Endothelial cell (in vitro differentiated cells): ENCODE measurements at regions not wholly inside any gene's neighbourhood (a gene's known extent, or its start where the extent isn't known, plus 50 kb on each side); places are given as distances from the start of the nearest gene placed in this dataset.

Experiments used
- DNase-seq: peaks from one replicate; pipeline ENCODE4 v3.0.0; 2021; ENCODE audit warnings: low spot score
- H3K27ac Mint-ChIP-seq: one replicate; pipeline ENCODE4 v1.8.0; 2021; ENCODE audit warnings: mixed read lengths, inconsistent platforms; ENCODE audit not compliant: unreplicated experiment
- H3K27me3 Mint-ChIP-seq: one replicate; pipeline ENCODE4 v1.8.0; 2021; ENCODE audit warnings: mild to moderate bottlenecking, moderate library complexity, mixed read lengths, inconsistent platforms; ENCODE audit not compliant: unreplicated experiment
- H3K36me3 Mint-ChIP-seq: one replicate; pipeline ENCODE4 v1.8.0; 2021; ENCODE audit warnings: mild to moderate bottlenecking, low read depth, mixed read lengths, inconsistent platforms; ENCODE audit not compliant: unreplicated experiment
- H3K4me1 Mint-ChIP-seq: one replicate; pipeline ENCODE4 v1.8.0; 2021; ENCODE audit warnings: mild to moderate bottlenecking, mixed read lengths, inconsistent platforms; ENCODE audit not compliant: unreplicated experiment
- H3K4me3 Mint-ChIP-seq: one replicate; pipeline ENCODE4 v1.8.0; 2021; ENCODE audit warnings: mild to moderate bottlenecking, mixed read lengths, inconsistent platforms; ENCODE audit not compliant: unreplicated experiment
- H3K9me3 Mint-ChIP-seq: one replicate; pipeline ENCODE4 v1.8.0; 2021; ENCODE audit warnings: mixed read lengths, inconsistent platforms; ENCODE audit not compliant: unreplicated experiment
- TF ChIP-seq, protein P1 (sequence below): fragments of 200-600 bp; sonication (generic); IDR thresholded peaks from one replicate; pipeline ENCODE4 v1.5.0; 2021; ENCODE audit warnings: antibody characterized with exemption; ENCODE audit not compliant: unreplicated experiment

DNA sequence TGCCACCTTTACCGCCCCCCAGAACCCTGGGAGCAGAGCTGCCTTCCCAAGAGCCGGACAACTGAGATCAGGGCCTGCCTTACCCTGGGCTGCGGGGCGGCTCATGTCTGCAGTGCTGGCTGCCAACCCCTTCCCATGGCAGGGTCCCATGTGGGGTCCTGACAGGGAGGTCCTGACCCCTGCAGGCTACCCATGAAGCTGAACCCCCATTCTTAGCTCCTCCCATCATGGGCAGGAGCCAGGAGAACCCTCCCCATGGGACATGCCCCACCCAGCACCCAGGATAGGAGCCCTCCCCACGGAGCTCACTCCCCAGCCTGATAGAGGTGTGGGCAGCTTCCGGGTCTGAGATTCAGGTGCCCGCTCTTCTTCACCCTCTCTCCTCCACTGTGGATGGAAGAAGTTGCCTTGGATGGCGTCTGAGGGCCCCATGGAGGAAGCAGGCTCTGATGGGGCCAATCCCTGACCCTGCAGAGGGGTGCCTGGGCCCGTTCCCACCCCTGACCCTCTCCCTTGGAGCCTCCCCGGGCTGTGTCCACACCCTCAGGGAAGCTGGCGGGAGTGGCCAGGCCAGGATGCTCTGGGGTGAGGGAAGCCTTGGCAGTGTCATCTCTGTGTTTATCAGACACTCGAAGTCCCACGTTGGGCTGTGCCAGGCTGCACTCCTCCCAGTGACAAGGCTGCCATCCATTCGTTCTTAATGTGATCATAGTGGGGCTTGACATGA lies 1508.2 kb downstream of the BRD1 start:
- Mint-ChIP-seq H3K4me3 (no peak overlapping the region), H3K27ac (no peak overlapping the region), H3K36me3 (no peaks in the 10 kb centered on the region), H3K9me3 (no peaks in the 10 kb centered on the region), H3K4me1 (no peaks in the 10 kb centered on the region), H3K27me3 (peaks cover 4% of the 10 kb centered on the region)
- DNase-seq = no peak
- TF ChIP-seq, protein P1, sequence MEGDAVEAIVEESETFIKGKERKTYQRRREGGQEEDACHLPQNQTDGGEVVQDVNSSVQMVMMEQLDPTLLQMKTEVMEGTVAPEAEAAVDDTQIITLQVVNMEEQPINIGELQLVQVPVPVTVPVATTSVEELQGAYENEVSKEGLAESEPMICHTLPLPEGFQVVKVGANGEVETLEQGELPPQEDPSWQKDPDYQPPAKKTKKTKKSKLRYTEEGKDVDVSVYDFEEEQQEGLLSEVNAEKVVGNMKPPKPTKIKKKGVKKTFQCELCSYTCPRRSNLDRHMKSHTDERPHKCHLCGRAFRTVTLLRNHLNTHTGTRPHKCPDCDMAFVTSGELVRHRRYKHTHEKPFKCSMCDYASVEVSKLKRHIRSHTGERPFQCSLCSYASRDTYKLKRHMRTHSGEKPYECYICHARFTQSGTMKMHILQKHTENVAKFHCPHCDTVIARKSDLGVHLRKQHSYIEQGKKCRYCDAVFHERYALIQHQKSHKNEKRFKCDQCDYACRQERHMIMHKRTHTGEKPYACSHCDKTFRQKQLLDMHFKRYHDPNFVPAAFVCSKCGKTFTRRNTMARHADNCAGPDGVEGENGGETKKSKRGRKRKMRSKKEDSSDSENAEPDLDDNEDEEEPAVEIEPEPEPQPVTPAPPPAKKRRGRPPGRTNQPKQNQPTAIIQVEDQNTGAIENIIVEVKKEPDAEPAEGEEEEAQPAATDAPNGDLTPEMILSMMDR = no peak

DNA sequence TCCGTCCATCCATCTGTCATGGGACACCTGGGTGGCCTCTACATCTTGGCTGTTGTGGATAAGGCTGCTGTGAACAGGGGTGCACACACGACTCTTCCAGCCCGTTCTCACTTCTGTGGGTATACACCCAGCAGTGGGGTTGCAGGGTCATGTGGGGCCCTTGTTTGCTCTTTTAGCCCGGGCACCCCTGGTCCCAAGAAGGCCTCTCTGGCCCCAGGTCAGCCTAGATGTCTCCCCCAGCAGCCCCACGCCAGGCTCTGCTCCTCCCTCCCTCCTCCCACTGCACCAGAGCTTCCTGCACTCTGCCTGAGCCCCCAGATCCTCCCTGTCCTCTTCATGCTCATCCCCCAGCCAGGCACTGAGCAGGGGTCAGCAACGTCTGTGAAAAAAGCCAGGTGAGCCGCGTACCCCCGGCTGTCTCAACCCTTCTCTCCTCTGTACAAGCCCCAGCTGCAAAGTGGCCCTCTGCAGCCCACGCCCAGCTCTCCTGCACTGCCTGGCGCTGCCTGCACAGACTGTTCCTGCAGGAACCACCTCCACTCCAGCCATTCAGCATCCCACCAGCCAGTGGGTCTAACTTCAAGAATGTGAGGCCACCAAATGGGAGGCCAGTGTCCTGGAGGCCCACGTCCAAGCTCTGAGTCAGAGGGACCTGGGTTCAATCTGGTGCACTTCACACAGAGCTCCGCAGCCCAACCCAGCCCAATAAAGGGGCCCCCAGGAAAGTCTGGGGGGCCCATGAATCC lies 1508.9 kb downstream of the BRD1 start:
- TF ChIP-seq, protein P1 = no peak
- H3K36me3 Mint-ChIP-seq = no peaks in the 10 kb centered on the region
- DNase-seq = no peak
- H3K9me3 Mint-ChIP-seq = no peaks in the 10 kb centered on the region
- no peak overlapping the region for H3K4me3 Mint-ChIP-seq
- H3K27me3 Mint-ChIP-seq = peaks cover 4% of the 10 kb centered on the region
- H3K27ac Mint-ChIP-seq = no peak overlapping the region
- no peaks in the 10 kb centered on the region for H3K4me1 Mint-ChIP-seq

DNA sequence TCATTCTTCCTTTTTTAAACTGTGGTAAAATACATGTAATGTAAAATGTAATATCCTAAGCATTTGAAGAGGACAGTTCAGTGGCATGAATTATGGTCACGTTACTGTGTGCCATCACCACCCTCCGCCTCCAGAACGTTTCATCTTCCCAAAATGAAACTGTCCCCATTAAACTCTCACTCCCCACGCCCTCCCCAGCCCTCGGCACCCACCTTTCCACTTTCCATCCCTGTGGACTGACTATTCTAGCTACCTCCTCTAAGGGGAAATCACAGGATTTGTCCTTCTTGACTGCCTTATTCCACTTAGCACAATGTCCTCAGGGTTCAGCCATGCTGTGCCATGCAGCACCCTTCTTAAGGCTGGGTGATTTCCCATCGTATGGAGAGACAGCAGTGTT lies 1509.5 kb downstream of the BRD1 start:
- H3K9me3 Mint-ChIP-seq = no peaks in the 10 kb centered on the region
- no peak overlapping the region for H3K4me3 Mint-ChIP-seq
- no peaks in the 10 kb centered on the region for H3K4me1 Mint-ChIP-seq
- TF ChIP-seq, protein P1 = no peak
- peaks cover 4% of the 10 kb centered on the region for H3K27me3 Mint-ChIP-seq
- no peaks in the 10 kb centered on the region for H3K36me3 Mint-ChIP-seq
- DNase-seq = no peak
- no peak overlapping the region for H3K27ac Mint-ChIP-seq

DNA sequence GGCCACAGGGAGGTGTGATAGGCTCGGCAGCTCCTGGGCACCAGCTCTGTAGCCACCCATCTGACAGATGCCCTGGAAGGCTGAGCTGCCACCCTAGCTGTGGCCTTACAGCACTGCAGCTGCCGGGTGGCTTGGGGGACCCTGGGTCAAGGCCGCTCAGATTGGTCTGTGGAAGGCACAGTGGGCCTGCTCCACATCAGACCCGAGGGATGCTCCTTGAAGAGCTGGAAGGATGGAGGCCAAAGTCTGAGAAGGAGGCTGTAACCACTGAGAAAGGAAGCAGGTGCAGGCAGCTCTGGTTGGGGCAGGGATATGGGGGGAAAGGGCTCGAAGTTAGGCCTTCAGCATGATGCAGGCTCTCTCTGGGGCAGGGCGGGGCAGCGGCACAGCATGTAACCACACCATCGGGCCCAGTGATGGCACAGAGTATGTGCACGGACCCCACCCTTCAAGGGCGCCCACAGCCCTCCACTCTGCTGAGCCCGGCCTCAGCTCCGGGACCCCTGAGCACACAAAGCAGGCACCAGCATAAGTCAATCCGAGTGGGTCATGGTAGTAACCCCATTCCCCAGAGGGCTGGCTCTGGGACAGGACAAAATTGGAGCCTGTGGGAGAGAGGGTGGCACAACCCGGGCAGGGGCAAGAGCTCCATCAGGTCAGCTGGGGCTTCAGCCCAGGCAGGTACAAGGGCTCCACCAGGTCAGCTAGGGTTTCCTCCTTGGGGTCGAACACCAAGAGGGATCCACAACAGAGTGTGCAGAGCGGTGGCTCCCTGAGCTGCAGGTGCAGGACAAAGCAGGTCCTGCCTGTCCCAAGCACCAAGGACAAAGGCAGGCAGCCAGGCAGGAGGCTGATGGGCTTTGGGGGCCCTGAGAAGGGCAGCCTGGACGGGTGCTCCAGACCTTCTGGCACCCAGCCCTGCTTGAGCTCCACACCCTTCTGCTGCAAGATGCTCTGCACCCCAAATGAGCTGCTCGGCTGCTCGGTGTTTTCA lies 1511.1 kb downstream of the BRD1 start:
- Mint-ChIP-seq H3K27ac (no peak overlapping the region), H3K27me3 (peaks cover 4% of the 10 kb centered on the region), H3K4me1 (no peaks in the 10 kb centered on the region), H3K4me3 (no peak overlapping the region), H3K9me3 (peaks cover 6% of the 10 kb centered on the region), H3K36me3 (no peaks in the 10 kb centered on the region)
- DNase-seq = no peak
- TF ChIP-seq, protein P1 = no peak
